Tibial nerve (tissue), 4 donors: ENCODE measurements at regions not wholly inside any gene's neighbourhood (a gene's known extent, or its start where the extent isn't known, plus 50 kb on each side); places are given as distances from the start of the nearest gene placed in this dataset.

Experiments used
- EP300 ChIP-seq, 2 donors: sonication (generic); formaldehyde crosslinking; IDR thresholded peaks; one replicate each; pipeline ENCODE4 v1.6.1; 2017; ENCODE audit warnings: antibody characterized with exemption in 2 of 2, mild to moderate bottlenecking in 1 of 2
- POLR2A ChIP-seq, 2 donors: fragments of 450-650 bp; IDR thresholded peaks; one replicate each; pipeline ENCODE4 v1.6.1; 2017; ENCODE audit warnings: antibody characterized with exemption in 2 of 2, mild to moderate bottlenecking in 2 of 2, moderate library complexity in 2 of 2
- TF ChIP-seq, protein P1 (sequence below), 5 experiments: fragments of 200-600 bp in 3 of 5; fragments of 450-650 bp in 2 of 5; sonication (generic) in 3 of 5; IDR thresholded peaks; one replicate each; pipeline ENCODE4 v1.5.1; 2016 to 2019; ENCODE audit warnings: antibody characterized with exemption in 5 of 5, mild to moderate bottlenecking in 3 of 5, moderate library complexity in 2 of 5

DNA sequence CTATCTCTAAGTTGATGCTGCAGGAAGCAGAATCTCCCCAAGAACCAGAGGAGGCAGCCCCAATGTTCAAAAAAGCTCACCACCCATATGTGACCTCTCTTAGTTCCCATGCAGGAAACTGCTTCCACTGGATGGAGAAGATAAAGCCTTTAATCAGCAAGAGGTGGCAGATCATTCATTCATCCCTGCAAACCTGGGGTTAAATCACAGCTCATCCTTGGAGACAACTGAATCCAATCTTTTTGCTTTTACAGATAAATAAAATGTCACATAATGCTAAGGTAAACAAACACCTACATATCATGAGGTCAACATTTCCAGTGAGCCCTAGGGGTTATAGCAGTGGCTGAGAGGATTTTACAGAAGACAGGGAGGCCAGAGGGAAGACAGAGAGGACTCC is 112.7 kb upstream of the CD93 start:
- TF ChIP-seq, protein P1, sequence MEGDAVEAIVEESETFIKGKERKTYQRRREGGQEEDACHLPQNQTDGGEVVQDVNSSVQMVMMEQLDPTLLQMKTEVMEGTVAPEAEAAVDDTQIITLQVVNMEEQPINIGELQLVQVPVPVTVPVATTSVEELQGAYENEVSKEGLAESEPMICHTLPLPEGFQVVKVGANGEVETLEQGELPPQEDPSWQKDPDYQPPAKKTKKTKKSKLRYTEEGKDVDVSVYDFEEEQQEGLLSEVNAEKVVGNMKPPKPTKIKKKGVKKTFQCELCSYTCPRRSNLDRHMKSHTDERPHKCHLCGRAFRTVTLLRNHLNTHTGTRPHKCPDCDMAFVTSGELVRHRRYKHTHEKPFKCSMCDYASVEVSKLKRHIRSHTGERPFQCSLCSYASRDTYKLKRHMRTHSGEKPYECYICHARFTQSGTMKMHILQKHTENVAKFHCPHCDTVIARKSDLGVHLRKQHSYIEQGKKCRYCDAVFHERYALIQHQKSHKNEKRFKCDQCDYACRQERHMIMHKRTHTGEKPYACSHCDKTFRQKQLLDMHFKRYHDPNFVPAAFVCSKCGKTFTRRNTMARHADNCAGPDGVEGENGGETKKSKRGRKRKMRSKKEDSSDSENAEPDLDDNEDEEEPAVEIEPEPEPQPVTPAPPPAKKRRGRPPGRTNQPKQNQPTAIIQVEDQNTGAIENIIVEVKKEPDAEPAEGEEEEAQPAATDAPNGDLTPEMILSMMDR (IDR thresholded peaks at IDR 0.05), result no peak
- no peak for TF ChIP-seq POLR2A (IDR thresholded peaks at IDR 0.05)
- no peak for TF ChIP-seq EP300 (IDR thresholded peaks at IDR 0.05)
